OCI-LY3 (cell line): ENCODE measurements at regions not wholly inside any gene's neighbourhood (a gene's known extent, or its start where the extent isn't known, plus 50 kb on each side); places are given as distances from the start of the nearest gene placed in this dataset.

Experiments used
- H2AFZ ChIP-seq: fragments of 200-600, 300-600 bp; shearing (Covaris generic); 2 replicates; pipeline ENCODE4 v1.6.0; 2014; ENCODE audit warnings: antibody characterized with exemption, low read depth, low read length
- H3K27ac ChIP-seq: fragments of 200-600, 300-600 bp; sonication (generic); 2 replicates; pipeline ENCODE4 v1.5.1; 2014; ENCODE audit warnings: mild to moderate bottlenecking, low read length, moderate library complexity, mixed read lengths
- H3K27me3 ChIP-seq: fragments of 200-600, 300-600 bp; sonication (generic); 2 replicates; pipeline ENCODE4 v1.6.1; 2014; ENCODE audit warnings: low read depth, low read length, mixed read lengths
- H3K36me3 ChIP-seq: fragments of 200-600, 300-600 bp; sonication (generic); replicated peaks from 2 replicates; pipeline ENCODE3; 2014; ENCODE audit warnings: low read depth, low read length, mixed read lengths
- H3K4me1 ChIP-seq: fragments of 300-600, 200-600 bp; sonication (generic); 2 replicates; pipeline ENCODE4 v1.6.1; 2014; ENCODE audit warnings: low read length, mixed read lengths
- H3K4me2 ChIP-seq: fragments of 200-600, 300-600 bp; sonication (generic); 2 replicates; pipeline ENCODE4 v1.6.1; 2014; ENCODE audit warnings: low read length, mixed read lengths
- H3K4me3 ChIP-seq: fragments of 300-600, 200-600 bp; sonication (generic); 2 replicates; pipeline ENCODE4 v1.5.1; 2014; ENCODE audit warnings: antibody characterized with exemption, mild to moderate bottlenecking, low read length, moderate library complexity
- H3K79me2 ChIP-seq: fragments of 300-600, 200-600 bp; shearing (Covaris generic); 2 replicates; pipeline ENCODE4 v1.6.1; 2014; ENCODE audit warnings: mild to moderate bottlenecking, low read length, mixed read lengths
- H3K9ac ChIP-seq: fragments of 300-600, 200-600 bp; shearing (Covaris generic); 2 replicates; pipeline ENCODE4 v1.6.0; 2014; ENCODE audit warnings: mild to moderate bottlenecking, low read length, moderate library complexity
- H3K9me3 ChIP-seq: fragments of 200-600, 300-600 bp; shearing (Covaris generic); 2 replicates; pipeline ENCODE4 v1.6.1; 2014; ENCODE audit warnings: low read length, mixed read lengths; ENCODE audit not compliant: insufficient read depth
- H4K20me1 ChIP-seq: fragments of 200-600, 300-600 bp; sonication (generic); 2 replicates; pipeline ENCODE4 v1.6.1; 2016; ENCODE audit warnings: low read length, mixed read lengths; ENCODE audit not compliant: insufficient read depth
- CTCF ChIP-seq: fragments of 200-600, 300-600 bp; sonication (generic); IDR thresholded peaks from 2 replicates; pipeline ENCODE4 v1.5.1; 2014; ENCODE audit warnings: antibody characterized with exemption, low read length, low read depth
- EZH2phosphoT487 ChIP-seq: fragments of 200-600 bp; shearing (Covaris generic); IDR thresholded peaks from 2 replicates; pipeline ENCODE4 v1.6.1; 2018; ENCODE audit warnings: antibody characterized with exemption, mixed run types, low read depth

GRCh38 chr5:175388531-175388930 lies 55.5 kb downstream of the DRD1 start:
- TF ChIP-seq CTCF (no peak), EZH2phosphoT487 (no peak)
- no peak overlapping the region for H3K4me3 ChIP-seq
- no peaks in the 10 kb centered on the region for H3K79me2 ChIP-seq
- no peaks in the 10 kb centered on the region for H3K36me3 ChIP-seq
- H3K9me3 ChIP-seq = no peaks in the 10 kb centered on the region
- H3K27ac ChIP-seq = no peak overlapping the region
- H2AFZ ChIP-seq = no peak overlapping the region
- H3K4me2 ChIP-seq = no peak overlapping the region
- H3K9ac ChIP-seq = no peak overlapping the region
- H3K27me3 ChIP-seq = no peaks in the 10 kb centered on the region
- H3K4me1 ChIP-seq = no peaks in the 10 kb centered on the region
- H4K20me1 ChIP-seq = no peaks in the 10 kb centered on the region

- Histone ChIP-seq H3K27ac (no peak overlapping the region), H2AFZ (no peak overlapping the region), H3K4me2 (no peak overlapping the region), H3K9ac (no peak overlapping the region), H3K9me3 (no peaks in the 10 kb centered on the region), H3K79me2 (no peaks in the 10 kb centered on the region), H3K36me3 (no peaks in the 10 kb centered on the region), H3K4me1 (no peaks in the 10 kb centered on the region), H3K27me3 (no peaks in the 10 kb centered on the region), H4K20me1 (no peaks in the 10 kb centered on the region), H3K4me3 (no peak overlapping the region)
- TF ChIP-seq CTCF (no peak), EZH2phosphoT487 (no peak)
These were observed 56.8 kb downstream of the DRD1 start for GRCh38 chr5:175387144-175387543.

GRCh38 chr5:175386526-175386925 lies 57.5 kb downstream of the DRD1 start:
- Histone ChIP-seq H2AFZ (no peak overlapping the region), H4K20me1 (no peaks in the 10 kb centered on the region), H3K9ac (no peak overlapping the region), H3K36me3 (no peaks in the 10 kb centered on the region), H3K4me2 (no peak overlapping the region), H3K27me3 (no peaks in the 10 kb centered on the region), H3K4me1 (no peaks in the 10 kb centered on the region), H3K9me3 (no peaks in the 10 kb centered on the region), H3K4me3 (no peak overlapping the region), H3K79me2 (no peaks in the 10 kb centered on the region), H3K27ac (no peak overlapping the region)
- TF ChIP-seq CTCF (no peak), EZH2phosphoT487 (no peak)

GRCh38 chr5:175385691-175386362 lies 58.2 kb downstream of the DRD1 start:
- Histone ChIP-seq H2AFZ (no peak overlapping the region), H3K4me2 (no peak overlapping the region), H3K9me3 (no peaks in the 10 kb centered on the region), H4K20me1 (no peaks in the 10 kb centered on the region), H3K27me3 (no peaks in the 10 kb centered on the region), H3K36me3 (no peaks in the 10 kb centered on the region), H3K9ac (no peak overlapping the region), H3K79me2 (no peaks in the 10 kb centered on the region), H3K4me3 (no peak overlapping the region), H3K27ac (no peak overlapping the region), H3K4me1 (no peaks in the 10 kb centered on the region)
- no peak for TF ChIP-seq EZH2phosphoT487
